ENCODE measurements at regions not wholly inside any gene's neighbourhood (a gene's known extent, or its start where the extent isn't known, plus 50 kb on each side); places are given as distances from the start of the nearest gene placed in this dataset.

GRCh38 chr2:225289659-225290058 lies 109.9 kb upstream of the NYAP2 start:
- Histone ChIP-seq H3K9ac (ENCODE audit: low read length) (no peak overlapping the region), H3K9me2 (replicated peaks; ENCODE audit: insufficient read depth, low read length) (no peaks in the 10 kb centered on the region), H4K20me1 (ENCODE audit: insufficient read depth, low read length) (no peaks in the 10 kb centered on the region), H3K4me2 (ENCODE audit: low read depth, low read length) (no peak overlapping the region), H3K4me1 (ENCODE audit: low read length) (no peaks in the 10 kb centered on the region), H3K27ac (ENCODE audit: low read length) (no peak overlapping the region), H3K36me3 (replicated peaks; ENCODE audit: insufficient read depth, low read length) (no peaks in the 10 kb centered on the region), H3F3A (ENCODE audit: insufficient read depth, low read length) (no peaks in the 10 kb centered on the region), H3K9me3 (replicated peaks; ENCODE audit: insufficient read depth, low read length) (no peaks in the 10 kb centered on the region), H3K79me2 (ENCODE audit: low read length) (no peaks in the 10 kb centered on the region), H2AFZ (ENCODE audit: low read length) (no peak overlapping the region), H3K27me3 (replicated peaks; ENCODE audit: insufficient read depth, low read length) (no peaks in the 10 kb centered on the region), H3K4me3 (ENCODE audit: low read length) (no peak overlapping the region)
- no peak for DNase-seq
- TF ChIP-seq EZH2 (optimal IDR thresholded peaks at IDR 0.05; ENCODE audit: low read depth, low read length) (no peak), EZH2phosphoT487 (IDR thresholded peaks at IDR 0.05; ENCODE audit: low read length) (no peak), CTCF (IDR thresholded peaks at IDR 0.05; ENCODE audit: low read length) (no peak)

DNA sequence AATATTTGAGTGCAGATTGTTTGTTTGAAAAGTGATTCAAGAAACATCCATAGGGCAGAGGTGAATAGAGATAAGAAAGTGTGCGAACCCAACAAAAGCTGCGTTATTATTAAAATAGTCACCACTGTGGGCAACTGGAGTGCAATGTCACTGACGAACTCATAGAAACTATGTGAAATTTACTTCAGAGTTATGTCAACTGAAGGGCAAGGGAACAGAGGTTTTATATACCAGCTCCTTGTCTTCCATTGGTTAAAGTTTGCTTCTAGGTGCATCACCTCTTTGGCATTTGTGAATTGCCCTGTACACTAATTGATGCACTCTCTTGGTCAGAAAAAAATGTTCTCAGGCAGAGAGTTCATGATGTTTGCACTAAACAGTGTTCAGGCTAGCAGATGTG lies 110.5 kb upstream of the NYAP2 start:
- H3K4me1 ChIP-seq (ENCODE audit: low read length): no peaks in the 10 kb centered on the region

DNA sequence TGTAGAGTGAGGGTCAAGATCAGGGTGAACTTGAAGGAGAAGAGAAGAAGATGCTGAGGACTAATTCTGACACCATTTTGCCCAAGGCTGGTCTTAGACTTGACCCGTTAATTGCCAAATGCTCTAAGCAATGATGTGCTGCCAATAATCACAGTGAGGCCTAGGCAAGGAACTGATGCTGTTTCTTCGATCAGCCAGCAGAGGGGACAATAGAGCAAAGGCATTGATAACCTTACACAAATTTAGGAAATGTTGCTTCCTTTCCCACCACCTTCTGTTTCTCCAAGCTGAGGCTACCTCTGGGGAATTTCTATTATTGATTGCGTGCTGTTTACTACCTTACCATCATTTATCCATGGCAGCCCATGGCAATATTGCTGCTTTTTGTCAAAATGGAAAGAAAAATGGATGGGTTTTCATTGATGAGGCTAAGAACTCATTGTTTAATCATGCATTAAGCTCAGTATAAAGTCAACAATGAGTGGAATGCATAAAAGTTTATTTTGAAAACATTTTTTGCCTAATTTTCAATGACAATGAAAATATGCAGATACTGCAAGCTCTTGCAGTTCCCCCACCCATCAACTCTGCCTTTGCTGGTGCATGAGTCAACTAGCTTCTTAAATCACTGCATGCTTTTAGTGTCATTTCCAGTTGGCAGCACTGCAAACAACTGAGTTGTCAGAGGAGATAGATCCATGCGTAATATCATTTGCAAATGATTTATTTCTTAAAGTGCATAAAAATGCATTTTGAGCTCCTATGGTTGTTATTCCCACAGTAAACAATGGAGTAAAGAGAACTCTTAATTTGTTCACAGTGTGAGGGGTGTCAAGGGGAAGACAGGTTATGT lies 116.4 kb upstream of the NYAP2 start:
- peak; percentile 34 for DNase-seq
- H3K9me2 ChIP-seq (replicated peaks; ENCODE audit: insufficient read depth, low read length): no peaks in the 10 kb centered on the region
- H3K4me2 ChIP-seq (ENCODE audit: low read depth, low read length): no peak overlapping the region
- TF ChIP-seq EZH2phosphoT487 (IDR thresholded peaks at IDR 0.05; ENCODE audit: low read length) (no peak), CTCF (IDR thresholded peaks at IDR 0.05; ENCODE audit: low read length) (peak; percentile 82), EZH2 (optimal IDR thresholded peaks at IDR 0.05; ENCODE audit: low read depth, low read length) (no peak)
- H3K4me1 ChIP-seq (ENCODE audit: low read length): no peaks in the 10 kb centered on the region
- no peaks in the 10 kb centered on the region for H4K20me1 ChIP-seq (ENCODE audit: insufficient read depth, low read length)
- H3K9ac ChIP-seq (ENCODE audit: low read length): no peak overlapping the region
- H3K27ac ChIP-seq (ENCODE audit: low read length): no peak overlapping the region
- no peaks in the 10 kb centered on the region for H3K9me3 ChIP-seq (replicated peaks; ENCODE audit: insufficient read depth, low read length)
- H3K27me3 ChIP-seq (replicated peaks; ENCODE audit: insufficient read depth, low read length): no peaks in the 10 kb centered on the region
- no peak overlapping the region for H2AFZ ChIP-seq (ENCODE audit: low read length)
- no peaks in the 10 kb centered on the region for H3K79me2 ChIP-seq (ENCODE audit: low read length)
- H3K36me3 ChIP-seq (replicated peaks; ENCODE audit: insufficient read depth, low read length): no peaks in the 10 kb centered on the region
- no peaks in the 10 kb centered on the region for H3F3A ChIP-seq (ENCODE audit: insufficient read depth, low read length)
- no peak overlapping the region for H3K4me3 ChIP-seq (ENCODE audit: low read length)

More for the DNA sequence above, 110.5 kb upstream of the NYAP2 start:
- no peaks in the 10 kb centered on the region for H4K20me1 ChIP-seq (ENCODE audit: insufficient read depth, low read length)
- no peak overlapping the region for H3K9ac ChIP-seq (ENCODE audit: low read length)
- TF ChIP-seq EZH2 (optimal IDR thresholded peaks at IDR 0.05; ENCODE audit: low read depth, low read length) (no peak), EZH2phosphoT487 (IDR thresholded peaks at IDR 0.05; ENCODE audit: low read length) (no peak), CTCF (IDR thresholded peaks at IDR 0.05; ENCODE audit: low read length) (no peak)
- H3K79me2 ChIP-seq (ENCODE audit: low read length): no peaks in the 10 kb centered on the region
- no peaks in the 10 kb centered on the region for H3K9me3 ChIP-seq (replicated peaks; ENCODE audit: insufficient read depth, low read length)
- DNase-seq: no peak
- H3K4me2 ChIP-seq (ENCODE audit: low read depth, low read length): no peak overlapping the region
- no peaks in the 10 kb centered on the region for H3K9me2 ChIP-seq (replicated peaks; ENCODE audit: insufficient read depth, low read length)
- no peaks in the 10 kb centered on the region for H3F3A ChIP-seq (ENCODE audit: insufficient read depth, low read length)
- no peak overlapping the region for H3K27ac ChIP-seq (ENCODE audit: low read length)
- H2AFZ ChIP-seq (ENCODE audit: low read length): no peak overlapping the region
- H3K27me3 ChIP-seq (replicated peaks; ENCODE audit: insufficient read depth, low read length): no peaks in the 10 kb centered on the region
- no peaks in the 10 kb centered on the region for H3K36me3 ChIP-seq (replicated peaks; ENCODE audit: insufficient read depth, low read length)
- no peak overlapping the region for H3K4me3 ChIP-seq (ENCODE audit: low read length)

All from MM.1S (cell line).